Gastrocnemius medialis (tissue), 4 donors: ENCODE measurements at regions not wholly inside any gene's neighbourhood (a gene's known extent, or its start where the extent isn't known, plus 50 kb on each side); places are given as distances from the start of the nearest gene placed in this dataset.

ENCODE experiments used
- POLR2A ChIP-seq, 2 donors: fragments of 450-650 bp; IDR thresholded peaks; one replicate each; pipeline ENCODE4 v1.6.1; 2017; ENCODE audit warnings: antibody characterized with exemption in 2 of 2, mild to moderate bottlenecking in 2 of 2, moderate library complexity in 2 of 2
- TF ChIP-seq, protein P1 (sequence below), 5 experiments: fragments of 450-650 bp in 3 of 5; fragments of 200-600 bp in 2 of 5; sonication (generic) in 2 of 5; IDR thresholded peaks in 4 of 5; conservative IDR thresholded peaks in 1 of 5; 1 replicate in 4 of 5; 2 replicates in 1 of 5; pipeline ENCODE4 v1.5.1; 2016 to 2019; ENCODE audit warnings: antibody characterized with exemption in 5 of 5, mild to moderate bottlenecking in 3 of 5, moderate library complexity in 3 of 5

DNA sequence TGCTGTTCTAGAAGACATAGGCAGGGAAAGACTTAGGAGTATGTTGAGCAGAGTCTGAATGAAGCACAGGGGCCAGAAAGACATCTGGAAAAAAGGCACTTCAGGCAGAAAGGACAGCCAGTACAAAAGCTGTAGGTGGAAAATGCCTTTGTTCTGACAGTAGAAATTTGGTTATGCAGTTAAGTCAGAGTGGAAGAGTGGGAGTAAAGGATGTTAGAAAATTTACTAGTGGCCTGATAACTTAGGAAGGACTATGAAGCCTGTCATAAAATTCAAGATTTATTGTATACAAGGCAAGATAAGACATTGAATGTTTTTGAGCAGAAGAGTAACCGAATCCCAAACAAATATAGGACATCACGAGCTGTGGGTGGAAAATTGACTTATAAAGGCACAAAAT is 987.9 kb downstream of the PLA2G4A start:
- TF ChIP-seq, protein P1, sequence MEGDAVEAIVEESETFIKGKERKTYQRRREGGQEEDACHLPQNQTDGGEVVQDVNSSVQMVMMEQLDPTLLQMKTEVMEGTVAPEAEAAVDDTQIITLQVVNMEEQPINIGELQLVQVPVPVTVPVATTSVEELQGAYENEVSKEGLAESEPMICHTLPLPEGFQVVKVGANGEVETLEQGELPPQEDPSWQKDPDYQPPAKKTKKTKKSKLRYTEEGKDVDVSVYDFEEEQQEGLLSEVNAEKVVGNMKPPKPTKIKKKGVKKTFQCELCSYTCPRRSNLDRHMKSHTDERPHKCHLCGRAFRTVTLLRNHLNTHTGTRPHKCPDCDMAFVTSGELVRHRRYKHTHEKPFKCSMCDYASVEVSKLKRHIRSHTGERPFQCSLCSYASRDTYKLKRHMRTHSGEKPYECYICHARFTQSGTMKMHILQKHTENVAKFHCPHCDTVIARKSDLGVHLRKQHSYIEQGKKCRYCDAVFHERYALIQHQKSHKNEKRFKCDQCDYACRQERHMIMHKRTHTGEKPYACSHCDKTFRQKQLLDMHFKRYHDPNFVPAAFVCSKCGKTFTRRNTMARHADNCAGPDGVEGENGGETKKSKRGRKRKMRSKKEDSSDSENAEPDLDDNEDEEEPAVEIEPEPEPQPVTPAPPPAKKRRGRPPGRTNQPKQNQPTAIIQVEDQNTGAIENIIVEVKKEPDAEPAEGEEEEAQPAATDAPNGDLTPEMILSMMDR (IDR thresholded peaks at IDR 0.05 in 4 of 5, conservative IDR thresholded peaks at IDR 0.05 in 1 of 5): no peak
- no peak for TF ChIP-seq POLR2A (IDR thresholded peaks at IDR 0.05)
